ENCODE measurements at regions not wholly inside any gene's neighbourhood (a gene's known extent, or its start where the extent isn't known, plus 50 kb on each side); places are given as distances from the start of the nearest gene placed in this dataset.

GRCh38 chr4:100632163-100632562, 114.3 kb upstream of the EMCN start:
- TF ChIP-seq ZNF248 (tag by site-specific recombination; IDR thresholded peaks at IDR 0.05) (no peak), CTCF (tag by site-specific recombination; IDR thresholded peaks at IDR 0.05) (no peak), YY2 (tag by site-specific recombination; IDR thresholded peaks at IDR 0.05) (no peak), ZNF274 (IDR thresholded peaks at IDR 0.05; ENCODE audit: low read length) (no peak), ZNF274 (tag by site-specific recombination; IDR thresholded peaks at IDR 0.05; ENCODE audit: borderline replicate concordance) (no peak)

Data from HEK293 (cell line).